ENCODE measurements at regions not wholly inside any gene's neighbourhood (a gene's known extent, or its start where the extent isn't known, plus 50 kb on each side); places are given as distances from the start of the nearest gene placed in this dataset.

- TF ChIP-seq CTCF (IDR thresholded peaks at IDR 0.05), result no peak
- TF ChIP-seq POLR2A (IDR thresholded peaks at IDR 0.05), result no peak
Measured at GRCh38 chr5:120382833-120383232, 81.3 kb upstream of the PRR16 start.
